Endothelial cell of umbilical vein (primary cell): ENCODE measurements at regions not wholly inside any gene's neighbourhood (a gene's known extent, or its start where the extent isn't known, plus 50 kb on each side); places are given as distances from the start of the nearest gene placed in this dataset.
"Not testable (repeated sequence)": the region's sequence is repeated elsewhere in the genome, so short reads cannot be mapped to it uniquely, and the experiment has no call there.

Experiments
- BruUV-seq: library from RNA; stranded (reverse); fragments of 400-500 nt; replicated peaks from 2 replicates; lab custom pipeline; 2021; lab: Mats Ljungman, UMichigan
- CTCF ChIA-PET: fragments of 300-600, 350-600 bp; sonication (Branson Sonifier 250); formaldehyde crosslinking; loops from one replicate; lab custom pipeline; 2021; ENCODE audit warnings: antibody characterized with exemption, inconsistent platforms; lab: Charles Lee
- POLR2A ChIA-PET: fragments of 300-600, 350-600 bp; sonication (Branson Sonifier 250); formaldehyde crosslinking; loops from one replicate; lab custom pipeline; 2021; ENCODE audit warnings: antibody characterized with exemption, inconsistent platforms; lab: Charles Lee
- DNase-seq: peaks from one replicate; pipeline ENCODE4 v3.0.0-alpha.2; 2011; ENCODE audit warnings: low read depth, low spot score
- FAIRE-seq: peaks from 2 replicates; lab custom pipeline; 2011; peaks lifted over from hg19 to GRCh38; lab: Jason Lieb, UNC
- H2AFZ ChIP-seq: 2 replicates; pipeline ENCODE4 v1.6.0; 2012; ENCODE audit warnings: low read depth, low read length, control low read depth, inconsistent platforms
- H3K27ac ChIP-seq: 2 replicates; pipeline ENCODE4 v1.5.1; 2011; ENCODE audit warnings: low read depth, mild to moderate bottlenecking, control low read depth, low read length, moderate library complexity; ENCODE audit not compliant: insufficient read depth
- H3K27me3 ChIP-seq, 2 experiments: 2 replicates each; pipeline versions ENCODE4 v1.6.0 to v1.6.1; 2011; ENCODE audit warnings: low read length in 2 of 2, mixed read lengths in 1 of 2; ENCODE audit not compliant: control insufficient read depth in 2 of 2, insufficient read depth in 2 of 2
- H3K36me3 ChIP-seq, 2 experiments: 2 replicates in 1 of 2; 3 replicates in 1 of 2; pipeline ENCODE4 v1.5.1; 2011; ENCODE audit warnings: low read length in 2 of 2, mild to moderate bottlenecking in 1 of 2, moderate library complexity in 1 of 2; ENCODE audit not compliant: control insufficient read depth in 2 of 2, insufficient read depth in 2 of 2; ENCODE audit errors: extremely low read depth in 1 of 2
- H3K4me1 ChIP-seq: 3 replicates; pipeline ENCODE4 v1.5.1; 2011; ENCODE audit warnings: mild to moderate bottlenecking, low read length; ENCODE audit not compliant: control insufficient read depth, insufficient read depth; ENCODE audit errors: extremely low read depth
- H3K4me2 ChIP-seq: 2 replicates; pipeline ENCODE4 v1.6.1; 2011; ENCODE audit warnings: low read length, control low read depth, mixed read lengths; ENCODE audit not compliant: insufficient read depth
- H3K4me3 ChIP-seq, 3 experiments: fragments of 200-600 bp in 1 of 3; sonication (generic), shearing (Covaris generic) in 1 of 3; replicated peaks in 1 of 3; 2 replicates each; pipeline ENCODE4 v1.5.1; 2011 to 2016; ENCODE audit warnings: control low read depth in 3 of 3, low read length in 3 of 3, mild to moderate bottlenecking in 2 of 3, inconsistent platforms in 1 of 3, low read depth in 1 of 3, moderate library complexity in 1 of 3; ENCODE audit not compliant: insufficient read depth in 1 of 3
- H3K79me2 ChIP-seq: 2 replicates; pipeline ENCODE4 v1.6.0; 2012; ENCODE audit warnings: low read length, inconsistent platforms; ENCODE audit not compliant: control insufficient read depth, insufficient read depth
- H3K9ac ChIP-seq: replicated peaks from 2 replicates; pipeline ENCODE3; 2011; ENCODE audit warnings: low read length, control low read depth; ENCODE audit not compliant: insufficient read depth; ENCODE audit errors: extremely low read depth
- H3K9me1 ChIP-seq: replicated peaks from 3 replicates; pipeline ENCODE4 v1.6.0; 2011; ENCODE audit warnings: mild to moderate bottlenecking, low read length; ENCODE audit not compliant: control insufficient read depth, insufficient read depth; ENCODE audit errors: extremely low read depth
- H3K9me3 ChIP-seq: replicated peaks from 2 replicates; pipeline ENCODE4 v1.5.1; 2012; ENCODE audit warnings: low read length, inconsistent platforms; ENCODE audit not compliant: control insufficient read depth, insufficient read depth
- H4K20me1 ChIP-seq: replicated peaks from 2 replicates; pipeline ENCODE3; 2011; ENCODE audit warnings: mild to moderate bottlenecking, low read length; ENCODE audit not compliant: control insufficient read depth, insufficient read depth; ENCODE audit errors: extremely low read depth
- EZH2 ChIP-seq: IDR thresholded peaks from 2 replicates; pipeline ENCODE4 v1.6.1; 2012; ENCODE audit warnings: borderline replicate concordance, low read depth, mild to moderate bottlenecking, moderate library complexity, low read length, inconsistent platforms; ENCODE audit not compliant: severe bottlenecking
- FOS ChIP-seq: IDR thresholded peaks from 2 replicates; pipeline ENCODE4 v1.6.1; 2011; ENCODE audit warnings: mild to moderate bottlenecking, low read length, moderate library complexity, borderline replicate concordance; ENCODE audit not compliant: insufficient read depth
- JUN ChIP-seq: IDR thresholded peaks from 2 replicates; pipeline ENCODE4 v1.6.1; 2011; ENCODE audit warnings: borderline replicate concordance, low read depth; ENCODE audit not compliant: insufficient read length, insufficient read depth
- POLR2A ChIP-seq: IDR thresholded peaks from 2 replicates; pipeline ENCODE4 v1.6.1; 2012; ENCODE audit warnings: low read depth, mild to moderate bottlenecking, control low read depth, low read length
- POLR2AphosphoS5 ChIP-seq: IDR thresholded peaks from 2 replicates; pipeline ENCODE4 v1.6.1; 2012; ENCODE audit warnings: low read depth, mild to moderate bottlenecking, control low read depth, low read length, moderate library complexity; ENCODE audit not compliant: insufficient read depth
- dilution Hi-C: fragments of 300-500 bp; cut with MboI; formaldehyde crosslinking; loops from one replicate; pipeline ENCODE4 v1.15.0; 2019; ENCODE audit warnings: low sequenced_read_pairs; ENCODE audit not compliant: extremely low pct_ligation_motif_present
- intact Hi-C: fragments of 100-400 bp; cut with micrococcal nuclease; formaldehyde crosslinking; loops from one replicate; pipeline ENCODE4 v1.10.0; 2022
- TF ChIP-seq, protein P1 (sequence below), 2 donors: IDR thresholded peaks; 1 replicate in 1 of 2; 2 replicates in 1 of 2; pipeline ENCODE4 v1.5.1; 2011; ENCODE audit warnings: low read length in 2 of 2, mild to moderate bottlenecking in 2 of 2, moderate library complexity in 2 of 2, control low read depth in 1 of 2, inconsistent platforms in 1 of 2, low read depth in 1 of 2; ENCODE audit not compliant: insufficient read depth in 1 of 2; ENCODE audit errors: extremely low read depth in 1 of 2
- TF ChIP-seq, protein P2 (sequence below): IDR thresholded peaks from 2 replicates; pipeline ENCODE4 v1.6.1; 2011; ENCODE audit not compliant: insufficient read depth, insufficient read length

DNA sequence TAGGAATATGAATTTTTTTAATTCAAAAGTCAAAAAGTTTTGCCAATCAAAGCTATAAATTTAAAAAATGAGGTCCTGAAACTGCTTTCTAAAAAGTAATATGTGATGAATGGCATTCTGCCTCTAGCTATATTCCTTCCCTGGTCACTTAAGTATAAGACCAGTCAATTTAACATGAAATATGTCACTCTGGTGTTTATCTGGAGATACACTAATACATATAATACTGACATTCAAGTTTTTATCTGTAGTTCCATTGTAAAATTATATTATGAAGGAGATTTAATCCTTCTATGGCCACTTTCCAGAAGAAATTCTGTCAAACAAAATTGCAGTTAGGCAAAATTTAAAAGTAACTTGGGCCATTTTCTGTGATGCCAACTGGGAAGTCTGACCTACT lies 236.8 kb downstream of the CNTN3 start:
- no TSS peak for BruUV-seq
- POLR2A ChIA-PET = no interaction called here
- Histone ChIP-seq H3K9me3 (peaks cover 2% of the 10 kb centered on the region), H3K27ac (no peak overlapping the region), H3K4me3 (no peak overlapping the region), H4K20me1 (no peaks in the 10 kb centered on the region), H3K36me3 (no peaks in the 10 kb centered on the region), H3K79me2 (no peaks in the 10 kb centered on the region), H3K27me3 (no peaks in the 10 kb centered on the region), H3K9ac (no peak overlapping the region), H3K4me1 (no peaks in the 10 kb centered on the region), H3K4me2 (no peak overlapping the region), H2AFZ (no peak overlapping the region), H3K9me1 (no peaks in the 10 kb centered on the region)
- intact Hi-C loops (no loop called here), dilution Hi-C loops (no loop called here)
- no peak for DNase-seq
- FAIRE-seq = no peak
- CTCF ChIA-PET = no interaction called here
- no peak for TF ChIP-seq POLR2AphosphoS5
- TF ChIP-seq JUN = no peak
- no peak for TF ChIP-seq EZH2
- TF ChIP-seq, protein P1, sequence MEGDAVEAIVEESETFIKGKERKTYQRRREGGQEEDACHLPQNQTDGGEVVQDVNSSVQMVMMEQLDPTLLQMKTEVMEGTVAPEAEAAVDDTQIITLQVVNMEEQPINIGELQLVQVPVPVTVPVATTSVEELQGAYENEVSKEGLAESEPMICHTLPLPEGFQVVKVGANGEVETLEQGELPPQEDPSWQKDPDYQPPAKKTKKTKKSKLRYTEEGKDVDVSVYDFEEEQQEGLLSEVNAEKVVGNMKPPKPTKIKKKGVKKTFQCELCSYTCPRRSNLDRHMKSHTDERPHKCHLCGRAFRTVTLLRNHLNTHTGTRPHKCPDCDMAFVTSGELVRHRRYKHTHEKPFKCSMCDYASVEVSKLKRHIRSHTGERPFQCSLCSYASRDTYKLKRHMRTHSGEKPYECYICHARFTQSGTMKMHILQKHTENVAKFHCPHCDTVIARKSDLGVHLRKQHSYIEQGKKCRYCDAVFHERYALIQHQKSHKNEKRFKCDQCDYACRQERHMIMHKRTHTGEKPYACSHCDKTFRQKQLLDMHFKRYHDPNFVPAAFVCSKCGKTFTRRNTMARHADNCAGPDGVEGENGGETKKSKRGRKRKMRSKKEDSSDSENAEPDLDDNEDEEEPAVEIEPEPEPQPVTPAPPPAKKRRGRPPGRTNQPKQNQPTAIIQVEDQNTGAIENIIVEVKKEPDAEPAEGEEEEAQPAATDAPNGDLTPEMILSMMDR (IDR thresholded peaks at IDR 0.05; ENCODE audit: extremely low read depth in 1 of 2, insufficient read depth in 1 of 2, low read depth in 1 of 2, low read length in 2 of 2) = no peak
- TF ChIP-seq, protein P2, sequence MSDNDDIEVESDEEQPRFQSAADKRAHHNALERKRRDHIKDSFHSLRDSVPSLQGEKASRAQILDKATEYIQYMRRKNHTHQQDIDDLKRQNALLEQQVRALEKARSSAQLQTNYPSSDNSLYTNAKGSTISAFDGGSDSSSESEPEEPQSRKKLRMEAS = no peak
- no peak for TF ChIP-seq POLR2A
- no peak for TF ChIP-seq FOS

DNA sequence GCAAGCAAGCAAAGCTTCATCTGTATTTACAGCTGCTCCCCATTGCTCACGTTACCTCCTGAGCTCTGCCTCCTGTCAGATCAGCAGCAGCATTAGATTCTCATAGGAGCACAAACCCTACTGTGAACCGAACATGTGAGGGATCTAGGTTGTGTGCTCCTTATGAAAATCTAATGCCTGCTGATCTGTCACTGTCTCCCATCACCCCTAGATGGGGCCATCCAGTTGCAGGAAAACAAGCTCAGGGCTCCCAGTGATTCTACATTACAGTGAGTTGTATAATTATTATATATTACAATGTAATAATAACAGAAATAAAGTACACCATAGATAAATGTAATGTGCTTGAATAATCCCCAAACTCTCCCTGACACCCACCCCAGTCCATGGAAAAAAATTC lies 238.1 kb downstream of the CNTN3 start:
- intact Hi-C loops, CTCF ChIA-PET, FAIRE-seq, H3K4me2 ChIP-seq, H3K9ac ChIP-seq, H4K20me1 ChIP-seq, H3K27ac ChIP-seq, DNase-seq, H3K9me1 ChIP-seq, POLR2A ChIA-PET, H3K27me3 ChIP-seq, H3K4me3 ChIP-seq, H3K9me3 ChIP-seq, H3K79me2 ChIP-seq, H2AFZ ChIP-seq, dilution Hi-C loops, H3K36me3 ChIP-seq, H3K4me1 ChIP-seq, BruUV-seq: not testable (repeated sequence)
